H1 (cell line): ENCODE measurements at regions not wholly inside any gene's neighbourhood (a gene's known extent, or its start where the extent isn't known, plus 50 kb on each side); places are given as distances from the start of the nearest gene placed in this dataset.

ENCODE experiments used
- CTCF ChIA-PET: fragments of 300-600 bp; sonication (Branson Sonifier 250); formaldehyde crosslinking; loops from one replicate; lab custom pipeline; 2021; ENCODE audit not compliant: partially characterized antibody; lab: Charles Lee
- POLR2A ChIA-PET: fragments of 300-600 bp; sonication (Branson Sonifier 250); formaldehyde crosslinking; loops from one replicate; lab custom pipeline; 2021; ENCODE audit warnings: inconsistent platforms; ENCODE audit not compliant: partially characterized antibody; lab: Charles Lee
- DNase-seq, 2 experiments: peaks; one replicate each; pipeline versions ENCODE4 v3.0.0 to v3.0.0-alpha.2; 2010 to 2022; ENCODE audit warnings: low spot score in 2 of 2, low read depth in 1 of 2, mixed read lengths in 1 of 2
- FAIRE-seq: peaks from 2 replicates; lab custom pipeline; 2011; peaks lifted over from hg19 to GRCh38; lab: Jason Lieb, UNC
- H2AFZ ChIP-seq: 2 replicates; pipeline ENCODE4 v1.8.1; 2012; ENCODE audit warnings: low read length, inconsistent platforms
- H2AK5ac ChIP-seq: 2 replicates; pipeline ENCODE4 v1.6.1; 2013; ENCODE audit warnings: low read depth, low read length
- H2BK120ac ChIP-seq: replicated peaks from 2 replicates; pipeline ENCODE3; 2013; ENCODE audit warnings: low read depth, low read length, inconsistent platforms
- H2BK12ac ChIP-seq: 2 replicates; pipeline ENCODE4 v1.6.1; 2013; ENCODE audit warnings: low read depth, low read length
- H2BK15ac ChIP-seq: 2 replicates; pipeline ENCODE4 v1.6.1; 2013; ENCODE audit warnings: low read length
- H2BK20ac ChIP-seq: 2 replicates; pipeline ENCODE4 v1.6.1; 2013; ENCODE audit warnings: low read length
- H2BK5ac ChIP-seq: 2 replicates; pipeline ENCODE4 v1.6.1; 2013; ENCODE audit warnings: low read depth, low read length
- H3K14ac ChIP-seq: 2 replicates; pipeline ENCODE4 v1.6.1; 2013; ENCODE audit warnings: inconsistent platforms; ENCODE audit not compliant: insufficient read length
- H3K18ac ChIP-seq: 2 replicates; pipeline ENCODE4 v1.6.1; 2013; ENCODE audit warnings: low read length; ENCODE audit errors: extremely low read depth
- H3K23ac ChIP-seq: 2 replicates; pipeline ENCODE4 v1.6.1; 2013; ENCODE audit warnings: inconsistent platforms; ENCODE audit not compliant: insufficient read length
- H3K23me2 ChIP-seq: 2 replicates; pipeline ENCODE4 v1.6.1; 2013; ENCODE audit warnings: low read depth, low read length
- H3K27ac ChIP-seq: 2 replicates; pipeline ENCODE4 v1.6.1; 2011; ENCODE audit warnings: low read depth, low read length, inconsistent platforms
- H3K27me3 ChIP-seq, 4 experiments: replicated peaks in 1 of 4; 1 replicate in 1 of 4; 2 replicates in 3 of 4; pipeline versions ENCODE4 v1.6.1 to v1.8.1; 2011 to 2013; ENCODE audit warnings: low read length in 3 of 4, mild to moderate bottlenecking in 3 of 4, inconsistent platforms in 2 of 4, mixed read lengths in 2 of 4, moderate library complexity in 1 of 4; ENCODE audit not compliant: control insufficient read depth in 3 of 4, insufficient read depth in 3 of 4; ENCODE audit errors: extremely low read depth in 1 of 4
- H3K36me3 ChIP-seq, 4 experiments: 2 replicates each; pipeline versions ENCODE4 v1.6.1 to v1.8.1; 2011 to 2013; ENCODE audit warnings: mild to moderate bottlenecking in 4 of 4, low read length in 3 of 4, moderate library complexity in 2 of 4, control low read depth in 1 of 4, inconsistent platforms in 1 of 4; ENCODE audit not compliant: insufficient read depth in 4 of 4, control insufficient read depth in 2 of 4
- H3K4ac ChIP-seq: replicated peaks from 2 replicates; pipeline ENCODE3; 2013; ENCODE audit warnings: low read length, low read depth, mixed read lengths, inconsistent platforms; ENCODE audit not compliant: insufficient read length
- H3K4me1 ChIP-seq, 4 experiments: replicated peaks in 1 of 4; 1 replicate in 1 of 4; 2 replicates in 3 of 4; pipeline versions ENCODE4 v1.6.1 to v1.8.1; 2011 to 2013; ENCODE audit warnings: low read length in 3 of 4, inconsistent platforms in 2 of 4, mixed read lengths in 1 of 4; ENCODE audit not compliant: insufficient read depth in 4 of 4, control insufficient read depth in 3 of 4
- H3K4me2 ChIP-seq, 2 experiments: 2 replicates each; pipeline versions ENCODE4 v1.6.1 to v1.8.1; 2011 to 2013; ENCODE audit warnings: low read depth in 2 of 2, low read length in 2 of 2, control low read depth in 1 of 2, inconsistent platforms in 1 of 2, mild to moderate bottlenecking in 1 of 2; ENCODE audit not compliant: insufficient read depth in 1 of 2
- H3K4me3 ChIP-seq, 4 experiments: fragments of 200-600, 300-600 bp in 1 of 4; sonication (generic), shearing (Covaris generic), sonication (Bioruptor Twin) in 1 of 4; 2 replicates each; pipeline versions ENCODE4 v1.5.1 to v1.8.1; 2011 to 2016; ENCODE audit warnings: low read length in 4 of 4, low read depth in 3 of 4, control low read depth in 2 of 4, inconsistent platforms in 2 of 4, mild to moderate bottlenecking in 2 of 4, mixed read lengths in 1 of 4, moderate library complexity in 1 of 4; ENCODE audit not compliant: insufficient read depth in 2 of 4; ENCODE audit errors: extremely low read depth in 1 of 4
- H3K56ac ChIP-seq: replicated peaks from 2 replicates; pipeline ENCODE3; 2013; ENCODE audit warnings: low read depth, mild to moderate bottlenecking, mixed read lengths, low read length, inconsistent platforms; ENCODE audit not compliant: insufficient read length
- H3K79me1 ChIP-seq: 2 replicates; pipeline ENCODE4 v1.6.1; 2013; ENCODE audit warnings: low read depth, low read length, control low read depth
- H3K79me2 ChIP-seq, 2 experiments: 2 replicates each; pipeline versions ENCODE4 v1.6.1 to v1.8.1; 2012 to 2013; ENCODE audit warnings: low read length in 2 of 2, mild to moderate bottlenecking in 2 of 2, inconsistent platforms in 1 of 2; ENCODE audit not compliant: insufficient read depth in 2 of 2, control insufficient read depth in 1 of 2
- H3K9ac ChIP-seq, 4 experiments: replicated peaks in 1 of 4; 1 replicate in 1 of 4; 2 replicates in 3 of 4; pipeline versions ENCODE4 v1.6.1 to v1.8.1; 2011 to 2013; ENCODE audit warnings: low read depth in 3 of 4, low read length in 3 of 4, control low read depth in 2 of 4, mild to moderate bottlenecking in 2 of 4, moderate library complexity in 2 of 4, inconsistent platforms in 1 of 4; ENCODE audit errors: extremely low read depth in 1 of 4
- H3K9me3 ChIP-seq, 2 experiments: 2 replicates each; pipeline versions ENCODE4 v1.6.1 to v1.8.1; 2012 to 2013; ENCODE audit warnings: mild to moderate bottlenecking in 2 of 2, moderate library complexity in 2 of 2, control low read depth in 1 of 2, inconsistent platforms in 1 of 2, low read depth in 1 of 2, low read length in 1 of 2, mixed read lengths in 1 of 2; ENCODE audit not compliant: insufficient read depth in 2 of 2
- H4K20me1 ChIP-seq, 2 experiments: replicated peaks in 1 of 2; 2 replicates each; pipeline versions ENCODE3 to v1.8.1; 2011 to 2013; ENCODE audit warnings: inconsistent platforms in 2 of 2, low read length in 2 of 2, mild to moderate bottlenecking in 1 of 2; ENCODE audit not compliant: insufficient read depth in 2 of 2, control insufficient read depth in 1 of 2
- H4K5ac ChIP-seq: 2 replicates; pipeline ENCODE4 v1.6.1; 2013; ENCODE audit warnings: low read length, low read depth, mixed read lengths, inconsistent platforms; ENCODE audit not compliant: insufficient read length
- H4K8ac ChIP-seq: 2 replicates; pipeline ENCODE4 v1.8.0; 2013; ENCODE audit warnings: mild to moderate bottlenecking, moderate library complexity, low read length, inconsistent platforms; ENCODE audit not compliant: insufficient read depth; ENCODE audit errors: extremely low read depth
- H4K91ac ChIP-seq: replicated peaks from 2 replicates; pipeline ENCODE3; 2013; ENCODE audit warnings: low read length, mixed read lengths, inconsistent platforms; ENCODE audit not compliant: insufficient read length
- CBX5 ChIP-seq: fragments of 300-800, 300-1000 bp; sonication (generic); IDR thresholded peaks from 2 replicates; pipeline ENCODE4 v1.7.1; 2016; ENCODE audit warnings: antibody characterized with exemption, low read length, low read depth
- HDAC2 ChIP-seq, 2 experiments: fragments of 300-600 bp in 1 of 2; sonication (generic) in 1 of 2; IDR thresholded peaks; 2 replicates each; pipeline ENCODE4 v1.6.1; 2011 to 2012; ENCODE audit warnings: low read depth in 2 of 2, low read length in 2 of 2, mild to moderate bottlenecking in 2 of 2, moderate library complexity in 2 of 2, borderline replicate concordance in 1 of 2, inconsistent platforms in 1 of 2
- RXRA ChIP-seq: IDR thresholded peaks from 2 replicates; pipeline ENCODE4 v1.6.1; 2011; ENCODE audit warnings: low read depth, mild to moderate bottlenecking, low read length, moderate library complexity; ENCODE audit not compliant: insufficient read depth
- YY1 ChIP-seq: IDR thresholded peaks from 2 replicates; pipeline ENCODE4 v1.6.1; 2011; ENCODE audit warnings: low read depth, mild to moderate bottlenecking, low read length
- WGBS, 2 experiments: shearing (Covaris generic) in 1 of 2; methylation state at CpG; one replicate each; pipeline versions ENCODE4 v1.1.6 to v1.1.7; 2013 to 2015; ENCODE audit warnings: low lambda C conversion rate in 2 of 2, mixed read lengths in 2 of 2, inconsistent platforms in 1 of 2, low coverage in 1 of 2, missing lambda C conversion rate in 1 of 2; ENCODE audit not compliant: insufficient replicate concordance in 2 of 2, insufficient coverage in 1 of 2, insufficient read length in 1 of 2; ENCODE audit errors: extremely low coverage in 1 of 2, missing lambda C conversion rate in 1 of 2; 5-methylcytosine and 5-hydroxymethylcytosine counted together
- TF ChIP-seq, protein P1 (sequence below): IDR thresholded peaks from 2 replicates; pipeline ENCODE4 v1.6.1; 2012; ENCODE audit warnings: low read length, inconsistent platforms

GRCh38 chr13:46498650-46499049 lies 54.3 kb upstream of the LRCH1 start:
- no peak overlapping the region for H2BK120ac ChIP-seq

More at GRCh38 chr13:46498650-46499049, 54.3 kb upstream of the LRCH1 start:
- H2BK5ac ChIP-seq, result no peak overlapping the region
- no peak overlapping the region for H2BK20ac ChIP-seq
- H3K56ac ChIP-seq, result no peak overlapping the region
- no peaks in the 10 kb centered on the region for H3K23me2 ChIP-seq
- H3K27ac ChIP-seq, result no peak overlapping the region
- FAIRE-seq (no peak), DNase-seq (no peak)
- no peak overlapping the region for H3K23ac ChIP-seq
- H3K9ac ChIP-seq, result no peak overlapping the region
- H3K4me2 ChIP-seq, result no peak overlapping the region
- H2BK15ac ChIP-seq, result no peak overlapping the region
- 98% methylated on average over 3 of the region's 3 CpGs; no CpG with 5 or more reads in 1 of the 2 experiments for WGBS, 2 experiments
- H3K18ac ChIP-seq, result no peak overlapping the region
- no peak overlapping the region for H4K8ac ChIP-seq
- no peaks in the 10 kb centered on the region for H3K9me3 ChIP-seq
- H4K20me1 ChIP-seq, result no peaks in the 10 kb centered on the region
- CTCF ChIA-PET, result no interaction called here
- H4K91ac ChIP-seq, result no peak overlapping the region
- H3K4me3 ChIP-seq, result no peak overlapping the region
- POLR2A ChIA-PET, result no interaction called here
- H3K27me3 ChIP-seq, result no peaks in the 10 kb centered on the region
- H2AFZ ChIP-seq, result no peak overlapping the region
- H3K4ac ChIP-seq, result no peak overlapping the region
- H3K79me2 ChIP-seq, result no peaks in the 10 kb centered on the region
- no peak overlapping the region for H4K5ac ChIP-seq
- no peak overlapping the region for H2BK12ac ChIP-seq
- TF ChIP-seq CBX5 (no peak), RXRA (no peak), HDAC2 (IDR thresholded peaks at IDR 0.05; ENCODE audit: borderline replicate concordance in 1 of 2, low read depth in 2 of 2, low read length in 2 of 2) (no peak), YY1 (no peak)
- TF ChIP-seq, protein P1, sequence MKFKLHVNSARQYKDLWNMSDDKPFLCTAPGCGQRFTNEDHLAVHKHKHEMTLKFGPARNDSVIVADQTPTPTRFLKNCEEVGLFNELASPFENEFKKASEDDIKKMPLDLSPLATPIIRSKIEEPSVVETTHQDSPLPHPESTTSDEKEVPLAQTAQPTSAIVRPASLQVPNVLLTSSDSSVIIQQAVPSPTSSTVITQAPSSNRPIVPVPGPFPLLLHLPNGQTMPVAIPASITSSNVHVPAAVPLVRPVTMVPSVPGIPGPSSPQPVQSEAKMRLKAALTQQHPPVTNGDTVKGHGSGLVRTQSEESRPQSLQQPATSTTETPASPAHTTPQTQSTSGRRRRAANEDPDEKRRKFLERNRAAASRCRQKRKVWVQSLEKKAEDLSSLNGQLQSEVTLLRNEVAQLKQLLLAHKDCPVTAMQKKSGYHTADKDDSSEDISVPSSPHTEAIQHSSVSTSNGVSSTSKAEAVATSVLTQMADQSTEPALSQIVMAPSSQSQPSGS, result no peak
- H3K36me3 ChIP-seq, result no peaks in the 10 kb centered on the region
- H3K4me1 ChIP-seq, result no peaks in the 10 kb centered on the region
- H3K79me1 ChIP-seq, result no peaks in the 10 kb centered on the region
- H3K14ac ChIP-seq, result no peak overlapping the region
- no peak overlapping the region for H2AK5ac ChIP-seq
